ENCODE measurements at regions not wholly inside any gene's neighbourhood (a gene's known extent, or its start where the extent isn't known, plus 50 kb on each side); places are given as distances from the start of the nearest gene placed in this dataset.

DNA sequence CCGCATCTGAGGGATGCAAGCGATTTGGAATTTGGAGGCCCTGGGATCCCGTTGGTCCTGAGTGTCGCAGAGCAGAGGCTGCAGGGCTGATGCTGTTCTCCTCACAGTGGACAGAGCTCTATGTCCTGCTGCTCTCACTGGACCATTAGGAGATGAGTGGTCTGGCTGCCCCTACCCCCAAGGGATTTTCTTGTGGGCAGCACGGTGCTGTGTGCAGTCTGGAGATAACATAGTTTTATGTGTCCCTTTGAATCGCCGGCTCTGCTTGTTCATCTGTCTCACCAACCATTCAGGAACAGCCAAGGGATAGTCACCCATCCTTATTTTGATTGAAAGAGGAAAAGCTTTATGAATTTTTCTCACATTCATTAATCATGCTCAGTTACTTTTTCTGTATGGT lies 49.9 kb downstream of the CHRM3 start:
- no peak for TF ChIP-seq CTCF (IDR thresholded peaks at IDR 0.05)
- no peak for TF ChIP-seq POLR2A (IDR thresholded peaks at IDR 0.05)
- TF ChIP-seq EP300 (IDR thresholded peaks at IDR 0.05), result no peak

Data from ovary (tissue), 3 donors.